HG03378 (cell line): ENCODE measurements at regions not wholly inside any gene's neighbourhood (a gene's known extent, or its start where the extent isn't known, plus 50 kb on each side); places are given as distances from the start of the nearest gene placed in this dataset.
A peak's percentile ranks its signal among the peaks of the same experiment; 100 is the strongest.

Experiments
- ATAC-seq: cut with Tn5 transposase; IDR thresholded peaks from one replicate; pipeline ENCODE4 v1.9.1; 2021; ENCODE audit warnings: mild to moderate bottlenecking, moderate library complexity; ENCODE audit not compliant: unreplicated experiment

GRCh38 chr1:110816945-110817344 is 56.0 kb upstream of the CD53 start:
- ATAC-seq, result no peak

- ATAC-seq, result no peak
Observed at GRCh38 chr1:110811529-110811928, 61.4 kb upstream of the CD53 start.

GRCh38 chr1:110800079-110800478 is 72.9 kb upstream of the CD53 start:
- ATAC-seq, result no peak

- no peak for ATAC-seq
Observed at GRCh38 chr1:110798691-110799256, 74.2 kb upstream of the CD53 start.

GRCh38 chr1:110788673-110789072 is 84.3 kb upstream of the CD53 start:
- ATAC-seq, result no peak

GRCh38 chr1:110787328-110788071 is 85.4 kb upstream of the CD53 start:
- ATAC-seq, result peak; percentile 63

- ATAC-seq, result peak; percentile 32
Observed at GRCh38 chr1:110786802-110787327, 86.1 kb upstream of the CD53 start.

GRCh38 chr1:110785612-110786011 is 87.3 kb upstream of the CD53 start:
- no peak for ATAC-seq

- no peak for ATAC-seq
Observed at GRCh38 chr1:110785055-110785454, 87.9 kb upstream of the CD53 start.

GRCh38 chr1:110783292-110783918 is 89.5 kb upstream of the CD53 start:
- ATAC-seq, result no peak

GRCh38 chr1:110781525-110781924 is 91.4 kb upstream of the CD53 start:
- ATAC-seq, result no peak

- ATAC-seq, result no peak
Observed at GRCh38 chr1:110780600-110781484, 92.1 kb upstream of the CD53 start.

- no peak for ATAC-seq
Observed at GRCh38 chr1:110779636-110780035, 93.3 kb upstream of the CD53 start.

- ATAC-seq, result no peak
Observed at GRCh38 chr1:110778821-110779220, 94.1 kb upstream of the CD53 start.

GRCh38 chr1:110777228-110777627 is 95.7 kb upstream of the CD53 start:
- ATAC-seq, result no peak

GRCh38 chr1:110774398-110774797 is 98.5 kb upstream of the CD53 start:
- ATAC-seq, result no peak

GRCh38 chr1:110773813-110774212 is 99.1 kb upstream of the KCNA3 start:
- no peak for ATAC-seq

- no peak for ATAC-seq
Observed at GRCh38 chr1:110771245-110772022, 96.7 kb upstream of the KCNA3 start.

- no peak for ATAC-seq
Observed at GRCh38 chr1:110770832-110771231, 96.1 kb upstream of the KCNA3 start.

- ATAC-seq, result no peak
Observed at GRCh38 chr1:110768605-110769004, 93.9 kb upstream of the KCNA3 start.
